Spleen (tissue), 11 donors: ENCODE measurements at regions not wholly inside any gene's neighbourhood (a gene's known extent, or its start where the extent isn't known, plus 50 kb on each side); places are given as distances from the start of the nearest gene placed in this dataset.

Source experiments
- DNase-seq: peaks from one replicate; pipeline ENCODE4 v3.0.0-alpha.2; 2020
- H3K27ac ChIP-seq, 8 donors: fragments of 200-600 bp; sonication (generic) in 7 of 8; 1 replicate in 4 of 8; 2 replicates in 4 of 8; pipeline versions ENCODE4 v1.5.0 to v1.8.0; 2016 to 2021; ENCODE audit warnings: inconsistent platforms in 4 of 8, mild to moderate bottlenecking in 4 of 8, moderate library complexity in 1 of 8
- H3K27me3 ChIP-seq, 7 donors: fragments of 200-600 bp; sonication (generic) in 6 of 7; replicated peaks in 1 of 7; 1 replicate in 4 of 7; 2 replicates in 3 of 7; pipeline versions ENCODE4 v1.5.0 to v1.8.0; 2016 to 2021; ENCODE audit warnings: inconsistent platforms in 3 of 7, mild to moderate bottlenecking in 1 of 7
- H3K36me3 ChIP-seq, 6 donors: fragments of 200-600 bp; sonication (generic) in 5 of 6; 1 replicate in 4 of 6; 2 replicates in 2 of 6; pipeline versions ENCODE4 v1.5.0 to v1.8.0; 2016 to 2021; ENCODE audit warnings: inconsistent platforms in 2 of 6
- H3K4me1 ChIP-seq, 6 donors: fragments of 200-600 bp; sonication (generic) in 5 of 6; 1 replicate in 3 of 6; 2 replicates in 3 of 6; pipeline versions ENCODE4 v1.5.0 to v1.8.0; 2016 to 2021; ENCODE audit warnings: inconsistent platforms in 3 of 6
- H3K4me3 ChIP-seq, 8 donors: fragments of 200-600 bp; sonication (generic) in 7 of 8; 1 replicate in 4 of 8; 2 replicates in 4 of 8; pipeline versions ENCODE4 v1.5.0 to v1.8.0; 2016 to 2021; ENCODE audit warnings: inconsistent platforms in 4 of 8, mild to moderate bottlenecking in 4 of 8, moderate library complexity in 2 of 8
- H3K9me3 ChIP-seq, 8 donors: fragments of 200-600 bp; sonication (generic) in 7 of 8; 1 replicate in 4 of 8; 2 replicates in 4 of 8; pipeline versions ENCODE4 v1.5.0 to v1.8.0; 2016 to 2021; ENCODE audit warnings: inconsistent platforms in 4 of 8
- POLR2A ChIP-seq, 3 donors: fragments of 450-650 bp; IDR thresholded peaks; one replicate each; pipeline ENCODE4 v1.5.1; 2017; ENCODE audit warnings: antibody characterized with exemption in 3 of 3, mild to moderate bottlenecking in 1 of 3
- POLR2AphosphoS5 ChIP-seq, 3 donors: sonication (generic); formaldehyde crosslinking; IDR thresholded peaks; one replicate each; pipeline ENCODE4 v1.5.1; 2017; ENCODE audit warnings: antibody characterized with exemption in 3 of 3
- WGBS, 5 donors: extraction: QIAGEN DNeasy Blood & Tissue Kit in 3 of 5; methylation state at CpG; one replicate each; pipeline versions ENCODE4 v1.1.5 to v1.1.7; 2013 to 2018; 5-methylcytosine and 5-hydroxymethylcytosine counted together
- intact Hi-C: fragments of 100-400 bp; cut with DNase I; formaldehyde crosslinking; loops from one replicate; pipeline ENCODE4 v1.15.0; 2023; ENCODE audit warnings: low total_unique reads
- TF ChIP-seq, protein P1 (sequence below), 11 experiments: fragments of 200-600 bp in 7 of 11; fragments of 450-650 bp in 4 of 11; sonication (generic) in 4 of 11; IDR thresholded peaks in 8 of 11; conservative IDR thresholded peaks in 3 of 11; 1 replicate in 7 of 11; 2 replicates in 4 of 11; pipeline versions ENCODE4 v1.4.0 to v1.8.0; 2016 to 2021; ENCODE audit warnings: antibody characterized with exemption in 11 of 11, inconsistent platforms in 4 of 11, mild to moderate bottlenecking in 1 of 11
- donor health status: healthy with polysubstance abuse.
- donor health status: DM: no; HTN: no; CAD: no; lungs with moderate emphysema.
- donor health status: DM: no; HTN: no; CAD: no.
- donor health status: Bipolar disorder and iron deficiency.
- donor health status: healthy.
- donor health status: DM: no; HTN: no; CAD: no.
- donor health status: DM: yes; HTN: yes; CAD: no.

GRCh38 chr6:137545073-137545472 lies 50.9 kb upstream of the OLIG3 start:
- intact Hi-C loops = no loop called here
- Histone ChIP-seq H3K27me3 (peaks cover 0 to 22% (median 0%) of the 10 kb centered on the region in 7 donors), H3K27ac (no peak overlapping the region), H3K36me3 (no peaks in the 10 kb centered on the region), H3K4me1 (no peaks in the 10 kb centered on the region), H3K9me3 (no peaks in the 10 kb centered on the region), H3K4me3 (no peak overlapping the region)
- DNase-seq = no peak
- WGBS, 5 donors = 88 to 93% (median 91%) methylated on average over 4 of the region's 4 CpGs
- TF ChIP-seq, protein P1, sequence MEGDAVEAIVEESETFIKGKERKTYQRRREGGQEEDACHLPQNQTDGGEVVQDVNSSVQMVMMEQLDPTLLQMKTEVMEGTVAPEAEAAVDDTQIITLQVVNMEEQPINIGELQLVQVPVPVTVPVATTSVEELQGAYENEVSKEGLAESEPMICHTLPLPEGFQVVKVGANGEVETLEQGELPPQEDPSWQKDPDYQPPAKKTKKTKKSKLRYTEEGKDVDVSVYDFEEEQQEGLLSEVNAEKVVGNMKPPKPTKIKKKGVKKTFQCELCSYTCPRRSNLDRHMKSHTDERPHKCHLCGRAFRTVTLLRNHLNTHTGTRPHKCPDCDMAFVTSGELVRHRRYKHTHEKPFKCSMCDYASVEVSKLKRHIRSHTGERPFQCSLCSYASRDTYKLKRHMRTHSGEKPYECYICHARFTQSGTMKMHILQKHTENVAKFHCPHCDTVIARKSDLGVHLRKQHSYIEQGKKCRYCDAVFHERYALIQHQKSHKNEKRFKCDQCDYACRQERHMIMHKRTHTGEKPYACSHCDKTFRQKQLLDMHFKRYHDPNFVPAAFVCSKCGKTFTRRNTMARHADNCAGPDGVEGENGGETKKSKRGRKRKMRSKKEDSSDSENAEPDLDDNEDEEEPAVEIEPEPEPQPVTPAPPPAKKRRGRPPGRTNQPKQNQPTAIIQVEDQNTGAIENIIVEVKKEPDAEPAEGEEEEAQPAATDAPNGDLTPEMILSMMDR (IDR thresholded peaks at IDR 0.05 in 8 of 11, conservative IDR thresholded peaks at IDR 0.05 in 3 of 11) = no peak
- TF ChIP-seq POLR2A (IDR thresholded peaks at IDR 0.05) (no peak), POLR2AphosphoS5 (IDR thresholded peaks at IDR 0.05) (no peak)

DNA sequence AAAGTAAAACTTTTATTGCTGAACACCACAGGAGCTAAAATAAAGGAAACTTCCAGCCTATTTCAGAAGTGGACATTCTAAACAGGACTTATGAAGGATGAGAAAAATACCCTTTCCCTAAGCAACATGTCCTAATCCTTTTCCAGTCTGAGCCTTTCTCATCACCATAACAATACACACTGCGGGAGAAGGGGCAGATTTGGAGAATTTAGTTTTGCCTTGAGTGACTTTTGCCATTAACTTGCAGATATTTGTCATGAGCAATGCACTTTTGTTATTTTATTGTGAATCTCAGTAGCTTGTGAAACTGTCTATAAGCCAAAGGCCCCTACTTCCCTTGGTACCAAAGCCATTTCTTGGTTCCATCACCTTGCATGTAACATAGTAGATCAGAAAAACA lies 53.0 kb upstream of the OLIG3 start:
- WGBS, 5 donors = 63 to 83% (median 69%) methylated on average over 1 of the region's 1 CpG

GRCh38 chr6:137547601-137548000 lies 53.4 kb upstream of the OLIG3 start:
- H3K27ac ChIP-seq = no peak overlapping the region
- TF ChIP-seq POLR2A (IDR thresholded peaks at IDR 0.05) (no peak), POLR2AphosphoS5 (IDR thresholded peaks at IDR 0.05) (no peak)
- TF ChIP-seq, protein P1 (IDR thresholded peaks at IDR 0.05 in 8 of 11, conservative IDR thresholded peaks at IDR 0.05 in 3 of 11) = no peak
- no peak overlapping the region for H3K4me3 ChIP-seq
- H3K4me1 ChIP-seq = no peaks in the 10 kb centered on the region
- intact Hi-C loops = no loop called here
- H3K36me3 ChIP-seq = no peaks in the 10 kb centered on the region
- no peak for DNase-seq
- H3K9me3 ChIP-seq = no peaks in the 10 kb centered on the region
- H3K27me3 ChIP-seq = peaks cover 0 to 30% (median 0%) of the 10 kb centered on the region in 7 donors
- WGBS, 5 donors = 50 to 77% (median 55%) methylated on average over 1 of the region's 1 CpG

More for the DNA sequence above, 53.0 kb upstream of the OLIG3 start:
- intact Hi-C loops = no loop called here
- no peak for TF ChIP-seq POLR2AphosphoS5 (IDR thresholded peaks at IDR 0.05)
- TF ChIP-seq, protein P1 (IDR thresholded peaks at IDR 0.05 in 8 of 11, conservative IDR thresholded peaks at IDR 0.05 in 3 of 11) = no peak
- TF ChIP-seq POLR2A (IDR thresholded peaks at IDR 0.05) = no peak
- no peaks in the 10 kb centered on the region for H3K36me3 ChIP-seq
- no peaks in the 10 kb centered on the region for H3K4me1 ChIP-seq
- H3K27ac ChIP-seq = no peak overlapping the region
- no peak overlapping the region for H3K4me3 ChIP-seq
- peaks cover 0 to 30% (median 0%) of the 10 kb centered on the region in 7 donors for H3K27me3 ChIP-seq
- no peak for DNase-seq
- H3K9me3 ChIP-seq = no peaks in the 10 kb centered on the region

DNA sequence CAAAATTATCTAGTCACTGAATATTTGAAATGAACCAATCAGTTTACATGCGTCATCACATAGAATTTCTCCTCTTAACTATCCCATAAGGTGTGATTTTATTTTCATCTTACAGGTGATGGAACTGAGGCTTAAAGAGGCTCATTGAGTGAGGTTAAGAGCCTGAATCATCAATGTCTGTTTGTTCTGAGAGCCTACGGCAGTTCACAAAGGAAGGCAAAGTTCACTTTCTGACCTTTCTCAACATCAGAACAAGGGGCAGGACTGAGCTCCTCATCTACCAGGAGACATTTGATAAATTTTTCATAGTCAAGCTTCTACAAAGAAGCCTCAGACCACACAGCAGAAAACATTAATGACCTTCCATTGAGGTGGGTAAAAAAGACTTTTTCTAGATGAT lies 54.9 kb upstream of the OLIG3 start:
- Histone ChIP-seq H3K9me3 (no peaks in the 10 kb centered on the region), H3K4me1 (no peaks in the 10 kb centered on the region), H3K4me3 (no peak overlapping the region), H3K27ac (no peak overlapping the region), H3K27me3 (peaks cover 0 to 30% (median 0%) of the 10 kb centered on the region in 7 donors), H3K36me3 (no peaks in the 10 kb centered on the region)
- WGBS, 5 donors = 80 to 89% (median 84%) methylated on average over 2 of the region's 2 CpGs
- TF ChIP-seq POLR2AphosphoS5 (IDR thresholded peaks at IDR 0.05) = no peak
- intact Hi-C loops = no loop called here
- no peak for DNase-seq

- no peaks in the 10 kb centered on the region for H3K9me3 ChIP-seq
- peaks cover 0 to 27% (median 0%) of the 10 kb centered on the region in 7 donors for H3K27me3 ChIP-seq
- no peak overlapping the region for H3K27ac ChIP-seq
- H3K36me3 ChIP-seq = no peaks in the 10 kb centered on the region
- intact Hi-C loops = no loop called here
- H3K4me1 ChIP-seq = no peaks in the 10 kb centered on the region
- WGBS, 5 donors = 55 to 69% (median 60%) methylated on average over 4 of the region's 4 CpGs
- H3K4me3 ChIP-seq = no peak overlapping the region
- no peak for DNase-seq
- TF ChIP-seq, protein P1 (IDR thresholded peaks at IDR 0.05 in 8 of 11, conservative IDR thresholded peaks at IDR 0.05 in 3 of 11) = no peak
- TF ChIP-seq POLR2A (IDR thresholded peaks at IDR 0.05) (no peak), POLR2AphosphoS5 (IDR thresholded peaks at IDR 0.05) (no peak)
Measured at GRCh38 chr6:137550535-137550934, 56.3 kb upstream of the OLIG3 start.
